ENCODE measurements at regions not wholly inside any gene's neighbourhood (a gene's known extent, or its start where the extent isn't known, plus 50 kb on each side); places are given as distances from the start of the nearest gene placed in this dataset.

DNA sequence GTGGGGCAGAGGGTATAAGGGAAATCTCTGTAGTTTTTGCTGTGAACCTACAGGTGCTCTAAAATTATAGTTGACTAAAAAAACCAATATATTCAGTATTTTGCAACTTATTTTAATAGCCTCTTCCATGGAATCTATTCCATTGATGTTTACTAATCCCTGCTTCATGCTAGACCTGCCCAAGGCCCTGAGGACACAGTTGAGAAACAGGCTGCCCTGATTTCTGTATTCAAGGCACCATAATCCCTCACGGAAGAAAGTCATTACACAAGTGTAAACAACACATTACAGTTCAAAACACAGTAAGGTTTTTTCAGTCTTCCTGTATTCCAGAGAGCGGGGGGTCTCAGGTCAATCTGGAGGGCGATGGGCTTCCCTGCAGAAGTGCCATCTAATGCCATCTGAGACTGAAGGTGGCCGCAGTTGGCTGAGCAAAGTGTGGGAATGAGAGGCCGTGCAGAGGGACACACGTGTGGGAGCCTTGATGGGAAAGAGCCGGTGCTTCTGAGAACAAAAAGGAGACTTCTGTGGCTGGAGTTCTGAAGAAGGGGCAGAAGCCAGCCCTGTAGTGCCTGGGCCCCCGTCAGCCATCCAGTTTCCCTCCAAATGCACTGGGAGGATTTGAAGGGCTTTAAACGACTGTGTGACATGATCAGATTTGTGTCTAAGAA, 146.9 kb downstream of the PTPN20 start:
- no peaks in the 10 kb centered on the region for H3K4me1 ChIP-seq
- H3K27ac ChIP-seq = no peak overlapping the region
- no peaks in the 10 kb centered on the region for H3K27me3 ChIP-seq
- no peak overlapping the region for H3K9ac ChIP-seq (ENCODE audit: low read depth in 2 of 2, low read length in 2 of 2)
- TF ChIP-seq, protein P1, sequence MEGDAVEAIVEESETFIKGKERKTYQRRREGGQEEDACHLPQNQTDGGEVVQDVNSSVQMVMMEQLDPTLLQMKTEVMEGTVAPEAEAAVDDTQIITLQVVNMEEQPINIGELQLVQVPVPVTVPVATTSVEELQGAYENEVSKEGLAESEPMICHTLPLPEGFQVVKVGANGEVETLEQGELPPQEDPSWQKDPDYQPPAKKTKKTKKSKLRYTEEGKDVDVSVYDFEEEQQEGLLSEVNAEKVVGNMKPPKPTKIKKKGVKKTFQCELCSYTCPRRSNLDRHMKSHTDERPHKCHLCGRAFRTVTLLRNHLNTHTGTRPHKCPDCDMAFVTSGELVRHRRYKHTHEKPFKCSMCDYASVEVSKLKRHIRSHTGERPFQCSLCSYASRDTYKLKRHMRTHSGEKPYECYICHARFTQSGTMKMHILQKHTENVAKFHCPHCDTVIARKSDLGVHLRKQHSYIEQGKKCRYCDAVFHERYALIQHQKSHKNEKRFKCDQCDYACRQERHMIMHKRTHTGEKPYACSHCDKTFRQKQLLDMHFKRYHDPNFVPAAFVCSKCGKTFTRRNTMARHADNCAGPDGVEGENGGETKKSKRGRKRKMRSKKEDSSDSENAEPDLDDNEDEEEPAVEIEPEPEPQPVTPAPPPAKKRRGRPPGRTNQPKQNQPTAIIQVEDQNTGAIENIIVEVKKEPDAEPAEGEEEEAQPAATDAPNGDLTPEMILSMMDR (IDR thresholded peaks at IDR 0.05) = no peak
- no peaks in the 10 kb centered on the region for H3K36me3 ChIP-seq
- H3K9me3 ChIP-seq = no peaks in the 10 kb centered on the region
- no peak overlapping the region for H3K4me3 ChIP-seq
- intact Hi-C loops (cut with DNase I) = no loop called here
- DNase-seq = no peak

DNA sequence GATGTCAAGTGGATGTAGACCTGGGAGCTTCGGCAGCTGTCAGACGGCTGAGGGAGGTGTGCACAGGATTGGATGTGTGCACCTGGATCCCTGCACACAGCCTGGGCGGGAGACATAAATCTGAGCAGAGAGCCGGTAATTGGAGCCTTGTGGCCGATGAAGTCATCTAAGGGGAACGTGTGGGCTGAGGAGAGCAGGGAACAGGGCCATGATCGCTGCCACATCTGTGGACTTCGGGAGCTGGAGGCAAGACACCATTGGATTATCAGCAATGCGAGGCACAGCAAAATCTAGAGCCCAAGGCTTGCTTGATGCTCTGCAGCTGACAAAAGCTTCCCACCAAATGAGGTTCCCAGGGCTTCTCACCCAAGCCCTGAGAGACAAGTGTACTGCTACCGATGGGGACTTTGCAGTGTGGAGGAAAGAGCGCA, 147.7 kb downstream of the PTPN20 start:
- TF ChIP-seq, protein P1 (IDR thresholded peaks at IDR 0.05) = no peak
- no peaks in the 10 kb centered on the region for H3K27me3 ChIP-seq
- H3K4me3 ChIP-seq = no peak overlapping the region
- no peaks in the 10 kb centered on the region for H3K9me3 ChIP-seq
- intact Hi-C loops (cut with DNase I) = no loop called here
- no peaks in the 10 kb centered on the region for H3K4me1 ChIP-seq
- H3K27ac ChIP-seq = no peak overlapping the region
- DNase-seq = no peak
- H3K9ac ChIP-seq (ENCODE audit: low read depth in 2 of 2, low read length in 2 of 2) = no peak overlapping the region
- no peaks in the 10 kb centered on the region for H3K36me3 ChIP-seq

DNA sequence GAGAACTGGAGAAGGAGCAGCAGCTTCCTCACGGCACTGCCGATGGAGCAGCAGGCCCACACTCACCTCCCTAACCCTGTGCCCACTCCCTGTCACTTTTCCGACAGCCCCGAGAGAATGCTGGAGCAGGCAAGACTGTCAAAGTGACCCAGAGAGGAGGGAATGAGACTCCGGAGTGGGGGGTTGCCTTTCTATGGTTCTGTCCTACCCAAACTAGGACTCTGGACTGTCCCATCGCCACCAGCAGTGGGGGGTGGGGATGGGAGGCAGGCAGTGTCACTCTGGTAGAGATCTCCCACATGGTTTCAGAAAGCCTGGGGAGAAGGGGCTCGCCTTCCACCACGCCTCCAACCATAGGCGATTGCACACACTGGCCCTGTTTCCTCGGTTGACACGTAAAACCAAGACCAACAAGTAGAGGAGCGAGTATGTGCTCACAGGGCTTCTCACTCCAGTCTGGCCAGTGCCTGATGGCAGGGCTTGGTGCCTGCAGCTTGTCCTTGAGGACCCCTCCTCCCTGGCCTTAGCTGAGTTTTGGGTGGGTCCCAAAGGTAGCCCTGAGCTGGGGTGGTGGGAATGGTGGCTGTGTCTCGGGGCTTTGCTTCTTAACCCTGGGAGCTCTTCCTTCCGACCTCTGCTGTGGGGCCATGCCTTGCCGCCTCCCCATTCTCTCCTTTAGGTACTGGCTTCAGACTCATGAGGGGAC, 148.5 kb downstream of the PTPN20 start:
- no peak for DNase-seq
- TF ChIP-seq, protein P1 (IDR thresholded peaks at IDR 0.05) = no peak
- H3K9me3 ChIP-seq = no peaks in the 10 kb centered on the region
- H3K27ac ChIP-seq = no peak overlapping the region
- no peaks in the 10 kb centered on the region for H3K27me3 ChIP-seq
- H3K9ac ChIP-seq (ENCODE audit: low read depth in 2 of 2, low read length in 2 of 2) = no peak overlapping the region
- H3K36me3 ChIP-seq = no peaks in the 10 kb centered on the region
- intact Hi-C loops (cut with DNase I) = no loop called here
- H3K4me3 ChIP-seq = no peak overlapping the region
- H3K4me1 ChIP-seq = no peaks in the 10 kb centered on the region

DNA sequence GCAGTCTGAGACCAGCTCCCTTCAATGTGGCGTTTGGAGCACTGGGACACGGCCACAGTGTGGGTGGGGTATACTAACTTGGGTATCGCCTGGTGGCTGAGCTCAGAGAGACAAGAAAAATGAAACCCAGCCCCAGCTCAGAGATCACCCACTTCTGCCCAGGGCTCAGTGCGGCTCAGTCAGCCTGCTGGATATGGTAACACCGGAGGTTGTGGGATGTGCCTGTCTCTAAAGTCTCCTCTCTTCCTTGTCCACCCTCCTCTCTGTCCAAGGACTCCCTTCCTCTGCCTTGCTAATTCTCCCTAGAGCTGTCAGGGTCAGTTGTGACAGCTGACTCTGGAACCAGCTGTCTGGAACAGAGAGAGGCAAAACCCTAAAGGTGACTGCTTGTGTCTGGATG, 149.1 kb downstream of the PTPN20 start:
- TF ChIP-seq, protein P1 (IDR thresholded peaks at IDR 0.05) = no peak
- Histone ChIP-seq H3K27ac (no peak overlapping the region), H3K4me3 (no peak overlapping the region), H3K4me1 (no peaks in the 10 kb centered on the region), H3K27me3 (no peaks in the 10 kb centered on the region), H3K9me3 (no peaks in the 10 kb centered on the region), H3K36me3 (no peaks in the 10 kb centered on the region), H3K9ac (ENCODE audit: low read depth in 2 of 2, low read length in 2 of 2) (no peak overlapping the region)
- no peak for DNase-seq
- intact Hi-C loops (cut with DNase I) = no loop called here

DNA sequence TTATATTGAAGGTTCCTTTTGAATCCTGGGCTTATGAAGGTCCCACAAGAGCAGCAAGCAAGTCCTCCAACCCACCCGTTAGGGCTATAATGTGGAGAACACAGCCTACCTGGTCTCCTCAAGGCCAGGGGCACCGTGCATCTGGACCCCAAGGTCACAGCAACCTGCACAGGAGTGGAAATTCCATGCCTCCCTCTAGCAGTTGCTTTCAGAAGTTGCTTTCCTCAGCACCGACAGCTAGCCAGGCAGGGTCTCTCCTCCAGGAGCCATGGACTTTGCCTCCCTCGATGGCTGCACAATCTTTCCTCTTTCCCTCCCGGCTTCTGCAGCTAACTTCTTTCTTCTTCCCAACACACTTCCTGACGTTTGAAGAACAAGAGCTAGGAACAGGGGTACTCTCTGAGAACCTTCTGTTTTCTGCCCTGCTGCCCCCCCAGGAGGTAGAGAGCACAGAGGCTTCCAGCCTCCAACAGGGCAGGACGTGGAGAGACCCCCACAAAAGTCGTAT, 149.8 kb downstream of the PTPN20 start:
- no peaks in the 10 kb centered on the region for H3K9me3 ChIP-seq
- TF ChIP-seq, protein P1 (IDR thresholded peaks at IDR 0.05) = no peak

More for the DNA sequence above, 149.8 kb downstream of the PTPN20 start:
- DNase-seq = no peak
- H3K27me3 ChIP-seq = no peaks in the 10 kb centered on the region
- H3K4me1 ChIP-seq = no peaks in the 10 kb centered on the region
- no peak overlapping the region for H3K4me3 ChIP-seq
- no peak overlapping the region for H3K27ac ChIP-seq
- no peak overlapping the region for H3K9ac ChIP-seq (ENCODE audit: low read depth in 2 of 2, low read length in 2 of 2)
- no peaks in the 10 kb centered on the region for H3K36me3 ChIP-seq
- intact Hi-C loops (cut with DNase I) = no loop called here
